Fibroblast of villous mesenchyme (primary cell): ENCODE measurements at regions not wholly inside any gene's neighbourhood (a gene's known extent, or its start where the extent isn't known, plus 50 kb on each side); places are given as distances from the start of the nearest gene placed in this dataset.

Experiments
- DNase-seq: peaks from one replicate; pipeline ENCODE4 v3.0.0-alpha.2; 2010; ENCODE audit warnings: low read depth
- H3K4me3 ChIP-seq: 2 replicates; pipeline ENCODE4 v1.5.1; 2011; ENCODE audit warnings: low read depth, mild to moderate bottlenecking, low read length
- CTCF ChIP-seq: IDR thresholded peaks from 2 replicates; pipeline ENCODE4 v1.5.1; 2012; ENCODE audit warnings: low read depth, mild to moderate bottlenecking, low read length; ENCODE audit not compliant: insufficient read depth

GRCh38 chr3:18679238-18679637 lies 254.1 kb upstream of the SATB1 start:
- DNase-seq: no peak
- no peak overlapping the region for H3K4me3 ChIP-seq
- TF ChIP-seq CTCF: no peak

- no peak for TF ChIP-seq CTCF
Observed at GRCh38 chr3:18675197-18675596, 250.1 kb upstream of the SATB1 start.

GRCh38 chr3:18672561-18672960 lies 247.4 kb upstream of the SATB1 start:
- no peak overlapping the region for H3K4me3 ChIP-seq
- no peak for TF ChIP-seq CTCF

More at GRCh38 chr3:18675197-18675596, 250.1 kb upstream of the SATB1 start:
- no peak for DNase-seq
- no peak overlapping the region for H3K4me3 ChIP-seq

GRCh38 chr3:18670759-18671158 lies 245.6 kb upstream of the SATB1 start:
- TF ChIP-seq CTCF: no peak
- no peak overlapping the region for H3K4me3 ChIP-seq
- DNase-seq: no peak

More at GRCh38 chr3:18672561-18672960, 247.4 kb upstream of the SATB1 start:
- DNase-seq: no peak

- no peak for DNase-seq
- no peak overlapping the region for H3K4me3 ChIP-seq
- no peak for TF ChIP-seq CTCF
Observed at GRCh38 chr3:18669374-18669773, 244.2 kb upstream of the SATB1 start.

GRCh38 chr3:18667552-18667951 lies 242.4 kb upstream of the SATB1 start:
- no peak for DNase-seq
- no peak overlapping the region for H3K4me3 ChIP-seq
- no peak for TF ChIP-seq CTCF

GRCh38 chr3:18666655-18667054 lies 241.5 kb upstream of the SATB1 start:
- DNase-seq: no peak
- TF ChIP-seq CTCF: no peak
- no peak overlapping the region for H3K4me3 ChIP-seq
